HG02938 (cell line): ENCODE measurements at regions not wholly inside any gene's neighbourhood (a gene's known extent, or its start where the extent isn't known, plus 50 kb on each side); places are given as distances from the start of the nearest gene placed in this dataset.

ENCODE experiments used
- ATAC-seq: cut with Tn5 transposase; IDR thresholded peaks from one replicate; pipeline ENCODE4 v1.9.1; 2021; ENCODE audit warnings: mild to moderate bottlenecking, moderate library complexity; ENCODE audit not compliant: unreplicated experiment

GRCh38 chr1:222046684-222047263 is 304.9 kb upstream of the DUSP10 start:
- no peak for ATAC-seq

- ATAC-seq: no peak
Observed at GRCh38 chr1:222045786-222046185, 303.9 kb upstream of the DUSP10 start.

- ATAC-seq: no peak
Observed at GRCh38 chr1:222045236-222045635, 303.3 kb upstream of the DUSP10 start.

- ATAC-seq: no peak
Observed at GRCh38 chr1:222043444-222044292, 301.8 kb upstream of the DUSP10 start.

- ATAC-seq: no peak
Observed at GRCh38 chr1:222042120-222042519, 300.2 kb upstream of the DUSP10 start.

- ATAC-seq: no peak
Observed at GRCh38 chr1:222040955-222041354, 299.1 kb upstream of the DUSP10 start.

- no peak for ATAC-seq
Observed at GRCh38 chr1:222040121-222040805, 298.4 kb upstream of the DUSP10 start.

GRCh38 chr1:222038971-222039370 is 297.1 kb upstream of the DUSP10 start:
- ATAC-seq: no peak

GRCh38 chr1:222037720-222038119 is 295.8 kb upstream of the DUSP10 start:
- no peak for ATAC-seq

GRCh38 chr1:222034790-222035189 is 292.9 kb upstream of the DUSP10 start:
- no peak for ATAC-seq

GRCh38 chr1:222033450-222033849 is 291.6 kb upstream of the DUSP10 start:
- ATAC-seq: no peak

- ATAC-seq: no peak
Observed at GRCh38 chr1:222031318-222031717, 289.4 kb upstream of the DUSP10 start.

- no peak for ATAC-seq
Observed at GRCh38 chr1:222028676-222029075, 286.8 kb upstream of the DUSP10 start.

- no peak for ATAC-seq
Observed at GRCh38 chr1:222028116-222028515, 286.2 kb upstream of the DUSP10 start.

GRCh38 chr1:222026280-222026679 is 284.4 kb upstream of the DUSP10 start:
- no peak for ATAC-seq

- no peak for ATAC-seq
Observed at GRCh38 chr1:222023025-222023424, 281.1 kb upstream of the DUSP10 start.

- no peak for ATAC-seq
Observed at GRCh38 chr1:222021129-222021528, 279.2 kb upstream of the DUSP10 start.

GRCh38 chr1:222020553-222020952 is 278.7 kb upstream of the DUSP10 start:
- no peak for ATAC-seq

GRCh38 chr1:222019029-222019428 is 277.1 kb upstream of the DUSP10 start:
- ATAC-seq: no peak

- no peak for ATAC-seq
Observed at GRCh38 chr1:222018041-222018440, 276.2 kb upstream of the DUSP10 start.

GRCh38 chr1:222015686-222016085 is 273.8 kb upstream of the DUSP10 start:
- ATAC-seq: no peak

- no peak for ATAC-seq
Observed at GRCh38 chr1:222014001-222014400, 272.1 kb upstream of the DUSP10 start.
